ENCODE measurements at regions not wholly inside any gene's neighbourhood (a gene's known extent, or its start where the extent isn't known, plus 50 kb on each side); places are given as distances from the start of the nearest gene placed in this dataset.
"Not testable (repeated sequence)": the region's sequence is repeated elsewhere in the genome, so short reads cannot be mapped to it uniquely, and the experiment has no call there.

GRCh38 chr2:183780072-183780471 is 655.8 kb downstream of the NUP35 start:
- 44 to 99% methylated on average over 2 of the region's 2 CpGs for WGBS, 2 donors
- H3K27ac ChIP-seq, result no peak overlapping the region
- H3K27me3 ChIP-seq, result no peaks in the 10 kb centered on the region
- H3K4me3 ChIP-seq (replicated peaks in 1 of 3), result no peak overlapping the region
- DNase-seq, result no peak
- TF ChIP-seq CTCF (IDR thresholded peaks at IDR 0.05) (no peak), POLR2A (IDR thresholded peaks at IDR 0.05) (no peak)
- no peaks in the 10 kb centered on the region for H3K4me1 ChIP-seq
- intact Hi-C loops (cut with DNase I), result no loop called here
- no peaks in the 10 kb centered on the region for H3K9me3 ChIP-seq
- H3K36me3 ChIP-seq, result no peaks in the 10 kb centered on the region

GRCh38 chr2:183782436-183782835 is 658.2 kb downstream of the NUP35 start:
- DNase-seq, result no peak
- no peak overlapping the region for H3K27ac ChIP-seq
- H3K27me3 ChIP-seq, result no peaks in the 10 kb centered on the region
- H3K36me3 ChIP-seq, result no peaks in the 10 kb centered on the region
- no peak for TF ChIP-seq POLR2A (IDR thresholded peaks at IDR 0.05)
- TF ChIP-seq CTCF (IDR thresholded peaks at IDR 0.05), result no peak
- 75 to 88% methylated on average over 1 of the region's 1 CpG for WGBS, 2 donors
- no peaks in the 10 kb centered on the region for H3K4me1 ChIP-seq
- H3K9me3 ChIP-seq, result no peaks in the 10 kb centered on the region
- intact Hi-C loops (cut with DNase I), result no loop called here
- no peak overlapping the region for H3K4me3 ChIP-seq (replicated peaks in 1 of 3)

- H3K4me3 ChIP-seq (replicated peaks in 1 of 3); H3K36me3 ChIP-seq; H3K27ac ChIP-seq; H3K9me3 ChIP-seq; DNase-seq; H3K27me3 ChIP-seq; intact Hi-C loops (cut with DNase I); H3K4me1 ChIP-seq: not testable (repeated sequence)
- WGBS, 2 donors, result 73 to 91% methylated on average over 7 to 8 of the region's 8 CpGs
Observed at GRCh38 chr2:183788796-183789195, 664.6 kb downstream of the NUP35 start.

GRCh38 chr2:183792165-183792924 is 668.1 kb downstream of the NUP35 start:
- H3K4me1 ChIP-seq; H3K27ac ChIP-seq; H3K9me3 ChIP-seq; H3K4me3 ChIP-seq (replicated peaks in 1 of 3); H3K27me3 ChIP-seq; H3K36me3 ChIP-seq; intact Hi-C loops (cut with DNase I); DNase-seq: not testable (repeated sequence)
- WGBS, 2 donors, result 89 to 91% methylated on average over 16 to 19 of the region's 26 CpGs

- Histone ChIP-seq H3K36me3 (no peaks in the 10 kb centered on the region), H3K9me3 (no peaks in the 10 kb centered on the region), H3K27ac (no peak overlapping the region), H3K27me3 (no peaks in the 10 kb centered on the region), H3K4me3 (replicated peaks in 1 of 3) (no peak overlapping the region), H3K4me1 (no peaks in the 10 kb centered on the region)
- no peak for DNase-seq
- WGBS, 2 donors, result 75 to 77% methylated on average over 4 of the region's 4 CpGs
- intact Hi-C loops (cut with DNase I), result no loop called here
- no peak for TF ChIP-seq POLR2A (IDR thresholded peaks at IDR 0.05)
- TF ChIP-seq CTCF (IDR thresholded peaks at IDR 0.05), result no peak
Observed at GRCh38 chr2:183798535-183798934, 674.3 kb downstream of the NUP35 start.

- Histone ChIP-seq H3K4me1 (no peaks in the 10 kb centered on the region), H3K36me3 (no peaks in the 10 kb centered on the region), H3K4me3 (replicated peaks in 1 of 3) (no peak overlapping the region), H3K27ac (no peak overlapping the region), H3K27me3 (no peaks in the 10 kb centered on the region), H3K9me3 (no peaks in the 10 kb centered on the region)
- WGBS, 2 donors, result 92 to 95% methylated on average over 3 of the region's 3 CpGs
- no peak for TF ChIP-seq CTCF (IDR thresholded peaks at IDR 0.05)
- no peak for TF ChIP-seq POLR2A (IDR thresholded peaks at IDR 0.05)
- DNase-seq, result no peak
- intact Hi-C loops (cut with DNase I), result no loop called here
Observed at GRCh38 chr2:183799761-183800160, 675.5 kb downstream of the NUP35 start.

Measured in thyroid gland (tissue), 4 donors.